ENCODE measurements at regions not wholly inside any gene's neighbourhood (a gene's known extent, or its start where the extent isn't known, plus 50 kb on each side); places are given as distances from the start of the nearest gene placed in this dataset.
"Not testable (repeated sequence)": the region's sequence is repeated elsewhere in the genome, so short reads cannot be mapped to it uniquely, and the experiment has no call there.

GRCh38 chr15:20308027-20308690, 233.4 kb downstream of the GOLGA6L6 start:
- TF ChIP-seq PBX3 (IDR thresholded peaks at IDR 0.05); FOXJ3 (CRISPR knock-in tag; IDR thresholded peaks at IDR 0.05); REST (IDR thresholded peaks at IDR 0.05; ENCODE audit: low read depth, low read length); EP300 (IDR thresholded peaks at IDR 0.05; ENCODE audit: borderline replicate concordance in 1 of 2, low read depth in 1 of 2, low read length in 1 of 2); CTCF (IDR thresholded peaks at IDR 0.05); SIN3A (IDR thresholded peaks at IDR 0.05; ENCODE audit: borderline replicate concordance, low read depth, low read length); FOSL2 (IDR thresholded peaks at IDR 0.05; ENCODE audit: borderline replicate concordance, low read depth); TEAD4 (IDR thresholded peaks at IDR 0.05; ENCODE audit: borderline replicate concordance, insufficient read depth); RFX5 (IDR thresholded peaks at IDR 0.05; ENCODE audit: low read length); EZH2phosphoT487 (IDR thresholded peaks at IDR 0.05; ENCODE audit: borderline replicate concordance, low read depth); JUND (IDR thresholded peaks at IDR 0.05): not testable (repeated sequence)
